ENCODE measurements at regions not wholly inside any gene's neighbourhood (a gene's known extent, or its start where the extent isn't known, plus 50 kb on each side); places are given as distances from the start of the nearest gene placed in this dataset.
"Not testable (repeated sequence)": the region's sequence is repeated elsewhere in the genome, so short reads cannot be mapped to it uniquely, and the experiment has no call there.

DNA sequence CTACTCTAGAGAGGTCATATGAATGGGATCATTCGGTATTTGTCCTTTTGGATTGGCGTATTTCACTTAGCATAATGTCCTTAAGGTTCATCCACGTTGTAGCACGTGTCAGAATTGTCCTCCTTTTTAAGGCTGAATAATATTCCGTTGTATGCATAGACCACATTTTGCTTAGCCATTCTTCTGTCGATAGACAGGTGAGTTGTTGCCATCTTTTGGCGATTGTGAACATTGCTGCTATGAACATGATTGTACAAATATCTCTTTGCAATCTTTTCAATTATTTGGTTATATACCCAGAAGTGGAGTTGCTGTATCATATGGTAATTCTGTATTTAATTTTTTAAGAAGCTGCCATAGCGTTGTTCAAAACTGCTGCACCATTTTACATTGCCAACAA is 52.4 kb upstream of the GOLGA8J start:
- DNase-seq (ENCODE audit: extremely low spot score, insufficient read length, low read depth) (no peak), FAIRE-seq (no peak)

DNA sequence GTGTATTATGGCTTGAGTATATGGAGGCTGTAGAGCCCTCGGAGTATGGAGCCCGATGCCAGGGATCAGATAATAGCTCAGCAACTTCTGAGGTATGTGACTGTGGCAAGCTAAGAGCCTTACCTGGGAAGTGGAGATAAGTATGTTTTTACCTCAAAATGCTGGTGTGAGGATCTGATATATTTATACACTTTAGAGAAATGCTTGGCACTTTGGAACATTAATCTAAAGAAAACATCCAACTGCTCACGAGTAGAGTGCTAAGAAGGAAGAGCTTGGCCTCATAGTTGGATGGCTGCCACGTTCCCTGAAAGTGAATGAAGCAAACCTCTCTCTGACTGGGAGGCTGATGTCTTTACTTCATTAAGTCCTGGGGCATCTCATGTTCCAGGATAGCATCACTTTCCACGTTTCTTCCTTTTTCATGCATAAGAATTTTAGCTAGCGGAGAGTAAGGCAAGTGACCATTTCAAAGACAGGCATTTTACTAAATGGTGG is 58.9 kb upstream of the GOLGA8J start:
- FAIRE-seq (no peak), DNase-seq (ENCODE audit: extremely low spot score, insufficient read length, low read depth) (no peak)

DNA sequence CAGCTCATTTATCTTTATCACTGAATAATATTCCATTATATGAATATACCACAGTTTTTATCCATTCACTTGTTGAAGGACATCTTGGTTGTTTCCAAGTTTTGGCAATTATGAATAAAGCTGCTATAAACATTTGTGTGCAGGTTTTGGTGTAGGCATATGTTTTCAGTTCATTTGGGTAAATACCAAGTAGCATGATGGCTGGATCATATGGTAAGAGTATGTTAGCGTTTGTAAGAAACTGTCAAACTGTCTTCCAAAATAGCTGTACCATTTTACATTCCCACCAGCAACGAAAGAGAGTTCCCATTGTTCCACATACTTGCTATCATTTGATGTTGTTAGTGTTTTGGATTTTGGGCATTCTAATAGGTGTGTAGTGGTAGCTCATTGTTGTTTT is 72.0 kb upstream of the GOLGA8J start:
- DNase-seq (ENCODE audit: extremely low spot score, insufficient read length, low read depth) (no peak), FAIRE-seq (no peak)

DNA sequence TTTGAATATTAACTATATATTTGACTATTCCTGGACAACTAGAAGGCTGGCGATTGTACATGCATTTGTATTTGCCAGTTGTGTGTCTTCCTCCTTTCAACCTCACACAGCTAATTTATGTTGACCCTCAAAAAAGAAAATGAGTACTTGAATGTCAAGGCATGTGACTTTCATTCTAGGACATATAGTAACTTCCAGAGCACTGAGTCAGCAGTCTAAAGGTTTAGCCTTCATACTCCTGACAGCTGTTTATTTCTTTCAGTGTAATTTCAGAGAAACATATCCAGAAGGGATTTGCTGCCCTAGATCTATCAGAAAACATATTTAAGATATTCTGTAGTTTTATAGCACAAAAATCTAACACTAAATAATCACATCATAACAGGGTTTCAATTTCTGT is 74.6 kb upstream of the GOLGA8J start:
- no peak for FAIRE-seq

DNA sequence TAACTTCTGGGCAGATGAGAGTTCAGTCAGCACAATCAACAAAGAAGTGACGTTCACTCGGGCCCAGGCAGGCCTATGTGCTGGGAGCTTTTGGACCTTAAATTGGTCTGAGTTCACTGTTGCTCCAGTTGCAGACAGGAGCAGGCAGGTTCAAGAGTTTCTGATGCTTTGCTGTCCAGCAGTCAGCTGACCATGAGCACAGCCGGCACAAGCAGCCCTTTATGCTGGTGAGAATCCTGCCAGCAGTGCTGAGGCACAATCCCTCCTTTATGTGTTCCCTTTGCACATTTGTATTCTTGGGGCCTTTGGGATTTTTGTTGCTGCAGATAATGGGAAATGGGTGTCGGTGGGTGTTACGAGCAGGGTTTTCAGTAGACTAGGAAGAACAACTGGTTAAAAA is 81.2 kb upstream of the GOLGA8J start:
- no peak for DNase-seq (ENCODE audit: extremely low spot score, insufficient read length, low read depth)

More for the DNA sequence above, 74.6 kb upstream of the GOLGA8J start:
- DNase-seq (ENCODE audit: extremely low spot score, insufficient read length, low read depth) = no peak

DNA sequence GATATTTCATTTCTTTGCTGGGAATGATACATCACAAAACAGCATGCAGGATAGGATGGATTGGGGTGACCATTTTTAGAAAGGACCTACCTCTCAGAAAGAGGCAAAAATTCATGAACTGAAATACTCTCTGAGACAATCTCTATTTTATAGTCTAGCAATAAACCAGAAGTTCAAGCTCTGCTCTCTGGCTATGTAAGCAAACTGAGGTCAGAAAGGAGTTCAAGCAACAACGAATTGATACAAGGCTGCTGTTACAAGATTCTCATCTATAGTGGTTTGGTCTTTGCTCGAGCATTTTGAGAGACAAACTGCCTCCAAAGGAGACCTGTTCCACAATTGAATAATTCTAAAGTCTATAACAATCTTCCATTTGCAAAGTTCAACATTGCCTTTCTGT is 84.7 kb upstream of the GOLGA8J start:
- no peak for FAIRE-seq
- no peak for DNase-seq (ENCODE audit: extremely low spot score, insufficient read length, low read depth)

More for the DNA sequence above, 81.2 kb upstream of the GOLGA8J start:
- no peak for FAIRE-seq

DNA sequence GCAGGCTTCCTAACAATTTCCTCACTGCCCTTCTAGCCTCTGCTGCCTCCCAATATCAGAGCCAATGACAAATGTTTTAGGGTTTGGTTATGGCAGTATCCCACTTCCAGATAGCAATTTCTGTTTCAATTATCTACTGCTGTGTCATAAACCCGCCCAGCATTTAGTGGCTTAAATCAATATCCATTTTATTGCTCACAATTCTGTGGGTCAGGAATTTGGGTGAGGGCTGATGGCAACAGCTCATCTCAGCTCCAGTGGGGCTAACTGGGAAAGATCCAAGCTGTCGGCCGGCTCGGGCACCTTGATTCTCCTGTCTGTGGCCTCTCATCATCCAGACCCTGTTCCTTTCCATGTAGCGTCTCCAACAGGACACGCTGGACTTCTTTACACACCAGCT is 85.3 kb upstream of the GOLGA8J start:
- FAIRE-seq = no peak

DNA sequence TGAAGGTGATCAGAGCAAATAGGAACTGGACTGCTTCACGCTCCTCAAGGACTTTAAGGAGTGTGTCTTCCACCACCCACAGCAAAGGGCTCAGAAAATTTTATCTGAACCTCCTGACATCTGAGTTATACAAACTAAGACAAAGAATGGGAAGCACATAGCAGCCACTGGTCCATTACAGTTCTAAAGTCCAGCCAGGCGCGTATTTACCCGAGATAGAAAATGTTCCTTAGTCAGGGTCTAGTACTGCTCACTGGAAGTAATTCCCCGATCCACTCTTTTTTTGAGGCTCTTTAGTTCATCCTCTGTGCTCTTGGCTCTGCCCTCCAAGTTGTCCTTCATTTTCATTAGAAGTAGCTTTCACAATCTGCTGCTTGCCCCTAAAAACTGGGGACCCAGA is 88.5 kb upstream of the GOLGA8J start:
- DNase-seq (ENCODE audit: extremely low spot score, insufficient read length, low read depth) (no peak), FAIRE-seq (no peak)

More for the DNA sequence above, 85.3 kb upstream of the GOLGA8J start:
- no peak for DNase-seq (ENCODE audit: extremely low spot score, insufficient read length, low read depth)

DNA sequence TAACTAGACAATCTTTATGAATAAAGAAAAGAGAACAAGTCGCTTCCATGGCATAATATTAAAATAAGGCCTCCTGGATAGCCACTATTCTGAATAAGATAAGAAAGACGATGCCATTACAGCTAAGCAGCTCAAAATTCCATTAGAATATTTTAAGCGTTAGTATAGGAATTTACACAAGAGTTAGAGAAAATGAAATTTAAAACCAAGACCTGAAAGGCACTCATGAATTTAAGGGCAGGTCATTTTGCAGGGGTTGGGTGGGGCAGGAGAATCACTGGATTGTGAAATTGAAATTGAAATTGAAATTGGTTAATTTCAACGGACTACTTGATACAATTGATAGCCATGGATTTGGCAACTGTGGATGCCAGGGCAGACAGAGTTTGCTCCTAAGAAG is 91.8 kb upstream of the GOLGA8J start:
- DNase-seq (ENCODE audit: extremely low spot score, insufficient read length, low read depth) (no peak), FAIRE-seq (no peak)

DNA sequence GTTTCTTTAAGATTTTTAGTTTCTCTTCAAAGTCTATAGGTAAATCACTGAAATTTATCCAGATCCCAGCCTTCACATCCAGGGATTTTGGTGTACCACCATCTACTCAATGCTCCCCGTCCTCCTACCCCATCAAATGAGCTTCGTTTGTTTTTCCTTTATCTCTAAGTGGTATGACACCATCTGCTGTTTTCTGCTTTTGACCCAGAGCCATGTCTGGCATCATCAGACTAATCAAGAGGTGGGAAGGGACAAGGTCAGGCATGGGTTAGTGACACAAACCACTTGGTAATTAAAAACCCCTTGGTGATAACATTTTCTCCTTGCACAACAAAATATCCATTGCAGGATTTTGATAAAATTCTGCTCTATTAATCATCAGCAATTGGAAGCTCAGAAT is 92.7 kb upstream of the GOLGA8J start:
- FAIRE-seq = no peak

DNA sequence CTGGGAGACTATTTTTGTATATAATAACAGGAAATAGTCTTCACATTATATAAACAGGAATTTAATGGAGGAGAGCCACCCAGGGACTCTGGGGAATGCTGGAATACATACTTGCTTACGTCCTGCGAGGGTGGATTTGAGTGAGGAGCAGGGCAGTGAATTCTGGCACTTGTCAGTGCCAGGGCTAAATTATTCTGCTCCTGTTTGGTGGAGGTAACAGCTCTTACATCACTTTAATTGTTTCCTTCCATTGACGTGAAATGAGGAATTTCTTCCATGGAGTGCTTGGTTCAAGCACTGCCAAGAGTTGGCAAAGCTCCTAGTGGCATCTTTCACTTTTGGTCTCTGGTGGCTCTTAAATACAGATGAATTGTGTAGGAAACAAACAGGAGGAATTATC is 94.1 kb upstream of the GOLGA8J start:
- no peak for FAIRE-seq

More for the DNA sequence above, 92.7 kb upstream of the GOLGA8J start:
- no peak for DNase-seq (ENCODE audit: extremely low spot score, insufficient read length, low read depth)

DNA sequence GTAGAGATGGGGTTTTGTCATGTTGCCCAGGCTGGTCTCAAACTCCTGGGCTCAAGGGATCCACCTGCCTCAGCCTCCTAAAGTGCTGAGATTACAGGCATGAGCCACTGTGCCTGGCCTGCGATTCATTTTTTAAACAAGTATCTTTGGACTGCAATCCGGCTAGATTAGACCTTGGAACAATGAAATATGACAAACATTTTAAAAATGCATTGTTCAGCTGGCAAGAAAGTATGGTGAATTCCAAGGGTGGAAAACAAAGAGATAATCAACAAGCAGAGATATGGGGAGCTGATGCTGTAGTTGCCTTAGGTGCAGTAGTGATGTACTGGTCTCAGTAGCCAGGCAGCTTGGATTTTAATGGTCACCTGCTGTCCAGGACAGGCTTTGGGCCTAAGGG is 95.8 kb upstream of the GOLGA8J start:
- no peak for FAIRE-seq
- no peak for DNase-seq (ENCODE audit: extremely low spot score, insufficient read length, low read depth)

More for the DNA sequence above, 94.1 kb upstream of the GOLGA8J start:
- no peak for DNase-seq (ENCODE audit: extremely low spot score, insufficient read length, low read depth)

DNA sequence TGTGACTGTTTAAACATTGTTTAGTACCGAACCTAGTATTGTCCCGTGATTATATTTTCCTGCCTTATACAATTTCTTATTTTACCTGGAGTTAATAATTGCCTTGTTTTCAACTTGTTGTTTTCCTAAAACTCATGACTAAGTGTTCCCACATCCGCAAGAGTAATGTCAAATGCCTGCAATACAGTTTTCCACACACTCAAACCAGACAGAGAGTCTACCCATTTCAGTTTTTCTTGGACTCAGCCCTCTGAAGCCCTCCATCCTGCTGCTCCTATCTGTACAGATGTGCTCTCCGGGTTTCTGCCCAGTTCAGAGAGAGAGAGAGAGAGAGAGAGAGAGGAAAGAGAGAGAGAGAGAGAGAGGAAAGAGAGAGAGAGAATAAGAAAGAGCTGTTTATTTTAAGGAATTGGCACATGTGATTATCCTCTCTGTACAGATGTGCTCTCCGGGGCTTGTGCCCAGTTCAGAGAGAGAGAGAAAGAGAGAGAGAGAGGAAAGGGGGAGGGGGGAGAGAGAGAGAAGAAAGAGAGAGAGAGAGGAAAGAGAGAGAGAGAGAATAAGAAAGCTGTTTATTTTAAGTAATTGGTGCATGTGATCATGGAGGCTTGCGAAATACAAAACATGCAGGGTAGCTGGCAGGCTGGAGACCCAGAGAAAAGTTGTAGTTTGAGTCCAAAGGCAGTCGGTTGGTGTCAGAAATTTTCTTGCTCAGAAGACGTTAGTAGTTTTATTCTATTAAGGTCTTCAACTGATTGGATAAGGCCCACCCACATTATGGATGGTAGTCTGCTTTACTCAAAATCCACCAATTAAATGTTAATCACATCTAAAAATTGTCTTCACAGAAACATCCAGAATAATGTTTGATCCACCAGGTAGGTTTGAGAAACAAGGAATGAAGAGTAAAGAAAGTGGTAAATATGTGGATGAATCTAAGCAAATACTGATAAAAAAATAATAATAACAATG is 104.1 kb upstream of the GOLGA8J start:
- no peak for FAIRE-seq

DNA sequence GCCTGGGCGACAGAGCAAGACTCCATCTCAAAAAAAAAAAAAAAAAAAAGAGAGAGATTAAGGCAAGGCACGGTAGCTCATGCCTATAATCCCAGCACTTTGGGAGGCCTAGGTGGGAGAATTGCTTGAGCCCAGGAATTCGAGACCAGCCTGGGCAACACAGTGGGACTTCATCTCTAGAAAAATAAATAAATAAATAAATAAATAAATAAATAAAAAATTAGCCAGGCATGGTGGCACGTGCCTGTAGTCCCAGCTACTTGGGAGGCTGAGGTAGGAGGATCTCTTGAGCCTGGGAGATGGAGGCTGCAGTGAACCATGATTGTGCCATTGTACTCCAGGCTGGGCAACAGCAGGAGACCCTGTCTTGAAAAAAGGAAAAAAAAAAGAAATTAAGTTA is 108.7 kb upstream of the GOLGA8J start:
- FAIRE-seq; DNase-seq (ENCODE audit: extremely low spot score, insufficient read length, low read depth): not testable (repeated sequence)

More for the DNA sequence above, 104.1 kb upstream of the GOLGA8J start:
- DNase-seq (ENCODE audit: extremely low spot score, insufficient read length, low read depth) = no peak

DNA sequence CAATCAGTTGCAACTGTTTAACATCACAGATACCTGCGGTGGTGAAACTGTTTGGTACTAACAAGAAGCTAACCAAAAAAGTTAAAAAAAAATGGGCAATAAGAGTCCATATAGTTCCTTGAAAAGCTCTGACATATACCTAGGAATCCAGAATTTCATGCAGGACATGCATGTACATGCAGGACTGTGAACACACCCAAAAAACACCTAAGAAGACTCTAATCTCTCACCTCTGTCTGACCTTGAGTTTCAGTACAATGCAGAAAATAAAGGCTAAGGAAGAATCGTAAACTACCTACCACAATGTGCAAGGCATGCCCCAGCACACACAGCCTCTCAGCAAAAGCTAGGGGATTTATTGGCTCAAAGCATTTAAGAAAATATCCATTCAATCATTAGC is 110.7 kb upstream of the GOLGA8J start:
- FAIRE-seq = no peak

DNA sequence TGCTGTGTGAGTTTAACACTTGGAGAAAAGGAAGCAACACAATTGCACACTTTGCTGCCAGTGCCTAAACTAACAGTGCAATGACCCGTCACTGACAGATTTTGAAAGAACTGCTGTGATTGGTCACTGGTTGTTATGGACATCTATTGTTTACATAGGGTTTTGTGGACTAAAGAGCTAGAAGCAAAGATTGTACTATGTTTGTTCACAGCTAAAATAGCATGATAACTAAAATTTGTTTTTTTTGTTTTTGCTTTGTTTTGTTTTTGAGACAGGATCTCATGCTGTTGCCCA is 112.4 kb upstream of the GOLGA8J start:
- DNase-seq (ENCODE audit: extremely low spot score, insufficient read length, low read depth) (no peak), FAIRE-seq (no peak)

More for the DNA sequence above, 110.7 kb upstream of the GOLGA8J start:
- no peak for DNase-seq (ENCODE audit: extremely low spot score, insufficient read length, low read depth)

DNA sequence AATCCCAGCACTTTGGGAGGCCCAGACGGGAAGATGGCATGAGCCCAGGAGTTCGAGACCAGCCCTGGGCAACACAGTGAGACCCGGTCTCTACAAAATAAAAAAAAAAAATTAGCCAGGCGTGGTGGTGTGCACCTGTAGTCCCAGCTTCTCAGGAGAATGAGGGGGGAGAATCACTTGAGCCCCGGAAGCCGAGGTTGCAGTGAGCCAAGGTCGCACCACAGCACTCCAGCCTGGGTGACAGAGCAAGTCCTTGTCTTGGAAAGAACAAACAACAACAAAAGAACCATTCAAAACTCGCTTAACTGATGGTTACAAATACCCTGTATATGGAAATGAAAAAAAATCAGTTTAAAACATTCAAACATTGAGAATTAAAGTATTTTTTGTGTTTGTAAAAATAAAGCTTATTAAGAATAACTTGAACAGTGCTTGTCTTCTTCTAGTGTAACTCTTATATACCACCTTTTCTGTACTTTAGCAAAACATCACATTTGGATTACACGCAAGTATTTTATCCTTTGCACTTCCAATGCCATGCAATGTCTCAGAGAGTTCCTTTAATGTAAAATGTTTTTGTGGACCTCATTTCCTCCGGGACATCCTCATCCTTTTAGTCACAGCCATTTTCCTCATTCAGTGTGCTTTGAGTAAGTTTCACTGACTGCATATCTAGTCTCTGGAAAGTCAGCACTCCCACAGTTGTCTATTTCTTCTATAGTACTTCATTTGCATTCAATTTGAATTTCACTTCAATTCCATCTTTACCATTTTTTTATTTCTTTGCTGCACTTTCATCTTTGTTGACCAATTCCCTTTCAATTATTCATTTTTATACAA is 113.0 kb upstream of the GOLGA8J start:
- DNase-seq (ENCODE audit: extremely low spot score, insufficient read length, low read depth) (no peak), FAIRE-seq (no peak)

DNA sequence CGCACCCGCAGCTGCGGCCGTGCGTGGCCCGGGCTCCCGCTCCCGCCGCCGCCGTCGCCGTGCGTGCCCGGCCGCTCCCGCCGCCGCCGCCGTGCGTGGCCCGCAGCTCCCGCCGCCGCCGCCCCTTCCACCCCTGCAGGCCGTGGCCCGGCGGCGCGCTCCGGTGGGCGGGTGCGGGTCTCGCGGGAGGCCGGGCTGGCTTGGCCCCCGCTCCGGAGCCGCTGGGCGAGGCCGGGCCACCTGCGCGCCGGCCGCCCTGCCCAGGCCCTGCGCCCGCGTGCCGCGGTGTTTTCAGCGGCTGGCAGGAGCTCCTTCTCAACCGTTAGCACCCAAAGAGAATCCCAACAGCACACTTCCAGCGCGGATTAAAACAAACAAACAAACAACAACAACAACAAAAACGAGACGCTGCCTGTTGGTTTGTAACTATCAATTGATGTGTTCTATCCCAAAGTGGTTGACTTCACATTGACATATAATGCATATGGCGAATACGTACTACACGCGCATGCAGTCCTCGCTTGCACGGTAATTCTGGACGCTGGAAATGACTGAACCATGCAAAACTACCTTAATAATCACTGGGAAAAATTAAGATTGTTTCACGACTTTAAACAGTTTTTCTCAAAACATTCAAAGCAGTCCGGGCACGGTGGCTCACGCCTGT is 113.7 kb upstream of the GOLGA8J start:
- FAIRE-seq = no peak
- DNase-seq (ENCODE audit: extremely low spot score, insufficient read length, low read depth) = no peak

DNA sequence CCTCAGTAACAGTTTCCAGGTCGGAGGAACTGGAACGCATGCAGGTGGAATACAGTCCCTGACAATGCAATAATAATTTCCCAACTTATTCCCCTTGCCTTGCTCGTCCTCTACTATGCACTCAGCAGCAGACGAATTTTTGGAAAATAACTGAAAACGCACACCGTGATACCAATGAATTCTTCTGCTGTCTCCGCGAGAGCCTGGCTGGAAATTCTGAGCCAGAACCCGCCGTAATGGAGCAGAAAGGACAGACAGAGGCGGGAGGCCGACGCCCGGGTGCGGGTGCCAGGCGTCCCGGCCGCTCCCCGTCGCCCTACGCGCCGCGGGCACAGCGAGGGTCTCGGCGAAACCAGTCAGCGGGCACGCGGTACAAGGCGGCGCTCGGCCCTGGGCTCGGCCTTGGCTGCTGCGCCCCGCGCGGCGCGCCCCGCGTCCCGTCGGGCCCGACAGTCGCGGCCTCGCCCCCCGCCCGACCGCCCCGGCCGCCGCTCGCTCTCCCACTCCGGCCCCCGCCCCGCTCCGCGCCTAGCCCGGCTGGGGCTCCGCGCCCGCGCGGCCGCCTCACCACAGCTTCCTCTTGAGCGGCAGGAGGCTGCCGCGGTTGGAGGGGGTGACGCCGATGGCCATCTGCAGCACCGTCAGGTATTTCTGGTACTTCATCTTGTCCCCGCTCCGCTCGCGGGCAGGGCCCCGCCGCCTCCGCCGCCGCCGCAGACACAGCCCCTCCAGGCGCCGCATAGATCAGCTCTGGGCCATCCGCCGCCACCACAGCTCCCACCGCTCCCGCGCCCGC is 114.5 kb upstream of the GOLGA8J start:
- FAIRE-seq (no peak), DNase-seq (ENCODE audit: extremely low spot score, insufficient read length, low read depth) (no peak)

DNA sequence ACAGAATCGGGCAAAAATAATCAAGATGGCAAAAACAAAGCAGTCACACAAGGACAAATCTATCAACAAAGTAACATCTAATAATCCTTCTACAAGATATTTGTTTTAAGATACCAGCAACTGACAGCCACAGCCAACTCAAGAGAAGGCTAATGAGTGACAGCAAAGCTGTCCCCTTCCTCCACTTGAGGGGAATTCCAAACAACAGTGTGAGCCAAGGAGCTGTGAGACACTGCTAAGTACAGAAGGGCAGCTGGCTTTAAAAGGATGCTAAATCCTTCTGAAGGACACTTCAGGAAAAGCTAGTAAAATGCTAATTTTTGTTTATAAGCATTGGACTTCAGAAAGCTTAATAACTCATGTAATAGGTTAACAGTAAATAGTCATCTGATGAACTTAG is 120.3 kb upstream of the GOLGA8J start:
- no peak for DNase-seq (ENCODE audit: extremely low spot score, insufficient read length, low read depth)
- FAIRE-seq = no peak

Measured in GM18507 (cell line).